PC-9 (cell line): ENCODE measurements at regions not wholly inside any gene's neighbourhood (a gene's known extent, or its start where the extent isn't known, plus 50 kb on each side); places are given as distances from the start of the nearest gene placed in this dataset.

Experiments used
- CTCF ChIP-seq: fragments of 200-600 bp; sonication (generic); conservative IDR thresholded peaks from 2 replicates; pipeline ENCODE4 v1.6.1; 2017; ENCODE audit warnings: mixed run types, antibody characterized with exemption, mild to moderate bottlenecking, moderate library complexity
- EZH2 ChIP-seq: fragments of 200-600 bp; sonication (generic); IDR thresholded peaks from 2 replicates; pipeline ENCODE4 v1.8.0; 2017; ENCODE audit warnings: antibody characterized with exemption, low read depth

GRCh38 chrX:13261348-13261747 lies 58.5 kb downstream of the ATXN3L start:
- no peak for TF ChIP-seq CTCF
- no peak for TF ChIP-seq EZH2
